H9 (cell line): ENCODE measurements at regions not wholly inside any gene's neighbourhood (a gene's known extent, or its start where the extent isn't known, plus 50 kb on each side); places are given as distances from the start of the nearest gene placed in this dataset.

Experiments
- DNase-seq: peaks from one replicate; pipeline ENCODE4 v3.0.0-alpha.2; 2017
- H2AFZ ChIP-seq: one replicate; pipeline ENCODE4 v1.6.1; 2013; ENCODE audit warnings: mild to moderate bottlenecking, low read length, control low read depth, moderate library complexity
- H2AK5ac ChIP-seq: 2 replicates; pipeline ENCODE4 v1.6.1; 2013; ENCODE audit warnings: low read length, control low read depth, mixed read lengths; ENCODE audit not compliant: insufficient read length
- H2BK120ac ChIP-seq: one replicate; pipeline ENCODE4 v1.6.1; 2013; ENCODE audit warnings: low read depth, mild to moderate bottlenecking, low read length, control low read depth, inconsistent platforms; ENCODE audit not compliant: poor library complexity, severe bottlenecking
- H2BK12ac ChIP-seq: 2 replicates; pipeline ENCODE4 v1.6.1; 2013; ENCODE audit warnings: low read length, control low read depth, mixed read lengths, low read depth; ENCODE audit not compliant: insufficient read length
- H2BK15ac ChIP-seq: 2 replicates; pipeline ENCODE4 v1.6.1; 2013; ENCODE audit warnings: low read depth, low read length, control low read depth
- H2BK20ac ChIP-seq: one replicate; pipeline ENCODE4 v1.6.1; 2013; ENCODE audit warnings: low read depth, mild to moderate bottlenecking, low read length, control low read depth, inconsistent platforms; ENCODE audit not compliant: poor library complexity, severe bottlenecking
- H2BK5ac ChIP-seq: 2 replicates; pipeline ENCODE4 v1.6.1; 2013; ENCODE audit warnings: low read length, control low read depth, mixed read lengths; ENCODE audit not compliant: insufficient read length
- H3K14ac ChIP-seq: 2 replicates; pipeline ENCODE4 v1.6.1; 2013; ENCODE audit warnings: low read length, control low read depth; ENCODE audit not compliant: insufficient read depth
- H3K18ac ChIP-seq: 2 replicates; pipeline ENCODE4 v1.6.1; 2013; ENCODE audit warnings: low read depth, mild to moderate bottlenecking, mixed read lengths, low read length, control low read depth; ENCODE audit not compliant: insufficient read length
- H3K23ac ChIP-seq: 2 replicates; pipeline ENCODE4 v1.6.1; 2013; ENCODE audit warnings: low read length, control low read depth, mixed read lengths, low read depth; ENCODE audit not compliant: insufficient read length
- H3K23me2 ChIP-seq: 2 replicates; pipeline ENCODE4 v1.6.1; 2013; ENCODE audit warnings: low read depth, mild to moderate bottlenecking, mixed read lengths, low read length, control low read depth; ENCODE audit not compliant: insufficient read length, poor library complexity, severe bottlenecking
- H3K27ac ChIP-seq: 2 replicates; pipeline ENCODE4 v1.5.1; 2013; ENCODE audit warnings: low read length, control low read depth, mixed read lengths, low read depth; ENCODE audit not compliant: insufficient read length
- H3K27me3 ChIP-seq: 2 replicates; pipeline ENCODE4 v1.6.1; 2013; ENCODE audit warnings: low read length, control low read depth, inconsistent platforms; ENCODE audit not compliant: insufficient read depth
- H3K4ac ChIP-seq: 2 replicates; pipeline ENCODE4 v1.6.1; 2013; ENCODE audit warnings: low read depth, mild to moderate bottlenecking, control low read depth, inconsistent platforms, low read length, moderate library complexity
- H3K4me1 ChIP-seq: 2 replicates; pipeline ENCODE4 v1.6.1; 2013; ENCODE audit warnings: low read length, control low read depth, inconsistent platforms; ENCODE audit not compliant: insufficient read depth
- H3K4me2 ChIP-seq: 2 replicates; pipeline ENCODE4 v1.6.1; 2013; ENCODE audit warnings: low read length, control low read depth, mixed read lengths; ENCODE audit not compliant: insufficient read length, insufficient read depth
- H3K56ac ChIP-seq: 2 replicates; pipeline ENCODE4 v1.6.1; 2013; ENCODE audit warnings: low read depth, mild to moderate bottlenecking, mixed read lengths, low read length, control low read depth; ENCODE audit not compliant: insufficient read length
- H3K79me1 ChIP-seq: 2 replicates; pipeline ENCODE4 v1.6.1; 2013; ENCODE audit warnings: low read depth, mild to moderate bottlenecking, moderate library complexity, low read length, control low read depth, inconsistent platforms; ENCODE audit not compliant: insufficient read depth, poor library complexity, severe bottlenecking
- H3K79me2 ChIP-seq: 2 replicates; pipeline ENCODE4 v1.6.1; 2013; ENCODE audit warnings: low read length, control low read depth, inconsistent platforms; ENCODE audit not compliant: insufficient read depth
- H3K9ac ChIP-seq: 2 replicates; pipeline ENCODE4 v1.6.1; 2013; ENCODE audit warnings: low read length, control low read depth, mixed read lengths; ENCODE audit not compliant: insufficient read length; ENCODE audit errors: extremely low read depth
- H3K9me3 ChIP-seq: one replicate; pipeline ENCODE4 v1.6.1; 2013; ENCODE audit warnings: low read depth, low read length, inconsistent platforms; ENCODE audit not compliant: control insufficient read depth
- H3T11ph ChIP-seq: one replicate; pipeline ENCODE4 v1.6.1; 2013; ENCODE audit warnings: mild to moderate bottlenecking, low read length, control low read depth, inconsistent platforms
- H4K20me1 ChIP-seq: one replicate; pipeline ENCODE4 v1.6.1; 2013; ENCODE audit not compliant: control insufficient read depth, insufficient read length, insufficient read depth
- H4K5ac ChIP-seq: 2 replicates; pipeline ENCODE4 v1.6.1; 2013; ENCODE audit warnings: low read depth, mild to moderate bottlenecking, mixed read lengths, low read length, control low read depth; ENCODE audit not compliant: insufficient read length
- H4K8ac ChIP-seq: replicated peaks from 2 replicates; pipeline ENCODE4 v1.6.1; 2013; ENCODE audit warnings: low read length, control low read depth, mixed read lengths, low read depth; ENCODE audit not compliant: insufficient read length
- H4K91ac ChIP-seq: 2 replicates; pipeline ENCODE4 v1.6.1; 2013; ENCODE audit warnings: low read depth, mild to moderate bottlenecking, moderate library complexity, mixed read lengths, low read length, control low read depth; ENCODE audit not compliant: insufficient read length
- H3K27ac Mint-ChIP-seq, 3 experiments: 2 replicates in 2 of 3; 3 replicates in 1 of 3; pipeline ENCODE4 v1.8.0; 2020 to 2021; ENCODE audit warnings: mixed read lengths in 3 of 3, mild to moderate bottlenecking in 1 of 3, moderate library complexity in 1 of 3
- H3K27me3 Mint-ChIP-seq: 2 replicates; pipeline ENCODE4 v1.8.0; 2021; ENCODE audit warnings: low read depth, mild to moderate bottlenecking, moderate library complexity, mixed read lengths
- H3K36me3 Mint-ChIP-seq, 3 experiments: 2 replicates in 2 of 3; 3 replicates in 1 of 3; pipeline ENCODE4 v1.8.0; 2020 to 2021; ENCODE audit warnings: low read depth in 3 of 3, mixed read lengths in 3 of 3; ENCODE audit not compliant: insufficient read depth in 1 of 3
- H3K4me1 Mint-ChIP-seq, 2 experiments: 2 replicates each; pipeline ENCODE4 v1.8.0; 2020; ENCODE audit warnings: mixed read lengths in 2 of 2
- H3K4me3 Mint-ChIP-seq, 2 experiments: 2 replicates in 1 of 2; 3 replicates in 1 of 2; pipeline ENCODE4 v1.8.0; 2020 to 2021; ENCODE audit warnings: mild to moderate bottlenecking in 2 of 2, mixed read lengths in 2 of 2, moderate library complexity in 1 of 2
- H3K9me3 Mint-ChIP-seq, 2 experiments: 2 replicates in 1 of 2; 3 replicates in 1 of 2; pipeline ENCODE4 v1.8.0; 2020; ENCODE audit warnings: mild to moderate bottlenecking in 2 of 2, mixed read lengths in 2 of 2, moderate library complexity in 1 of 2
- WGBS: extraction: QIAGEN DNeasy Blood & Tissue Kit; methylation state at CpG from one replicate; pipeline ENCODE4 v1.1.7; 2013; ENCODE audit warnings: missing lambda C conversion rate, low lambda C conversion rate, mixed read lengths; ENCODE audit not compliant: insufficient read length; ENCODE audit errors: extremely low coverage; 5-methylcytosine and 5-hydroxymethylcytosine counted together
- TF ChIP-seq, protein P1 (sequence below): fragments of 200-600 bp; sonication (generic); conservative IDR thresholded peaks from 3 replicates; pipeline ENCODE4 v1.8.0; 2021; ENCODE audit warnings: antibody characterized with exemption, mild to moderate bottlenecking

DNA sequence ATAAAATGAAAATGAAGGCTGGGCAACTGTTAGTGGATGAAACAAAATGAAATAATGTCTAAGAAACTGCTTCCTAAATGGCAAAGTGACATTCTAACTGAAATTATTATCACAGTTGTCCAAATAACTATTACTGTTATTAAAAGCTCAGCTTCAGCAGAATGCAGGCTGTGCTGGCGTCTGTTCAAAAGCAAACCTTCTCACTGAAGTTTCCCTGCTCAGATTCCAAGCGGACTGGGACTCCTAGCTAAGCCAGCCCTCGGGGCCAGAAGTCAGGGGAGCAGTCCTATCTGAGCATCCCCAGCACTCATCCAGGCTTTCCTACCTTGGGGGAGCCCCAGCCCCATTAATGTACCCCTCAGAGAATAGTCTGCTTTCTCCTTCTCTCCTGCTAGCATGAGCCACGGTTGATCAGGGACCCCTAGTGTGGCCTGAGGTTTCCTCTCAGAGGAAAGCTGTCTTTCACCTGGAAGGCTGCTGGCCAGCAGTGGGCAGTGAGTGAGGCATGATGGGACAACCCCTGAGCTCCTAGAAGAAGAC, 1167.3 kb downstream of the TBC1D22A start:
- H3K4me2 ChIP-seq = no peak overlapping the region
- H3K79me2 ChIP-seq = no peaks in the 10 kb centered on the region
- Mint-ChIP-seq H3K9me3 (peaks cover 26 to 90% of the 10 kb centered on the region in 2 experiments), H3K27ac (no peak overlapping the region), H3K4me1 (no peaks in the 10 kb centered on the region), H3K4me3 (no peak overlapping the region), H3K36me3 (peaks cover 1 to 18% (median 2%) of the 10 kb centered on the region in 3 experiments; a peak in 4 of 7 replicates), H3K27me3 (peaks cover 1% of the 10 kb centered on the region)
- peaks cover 10% of the 10 kb centered on the region for H3K9me3 ChIP-seq
- no CpG with 5 or more reads among the region's 4 CpGs for WGBS
- TF ChIP-seq, protein P1, sequence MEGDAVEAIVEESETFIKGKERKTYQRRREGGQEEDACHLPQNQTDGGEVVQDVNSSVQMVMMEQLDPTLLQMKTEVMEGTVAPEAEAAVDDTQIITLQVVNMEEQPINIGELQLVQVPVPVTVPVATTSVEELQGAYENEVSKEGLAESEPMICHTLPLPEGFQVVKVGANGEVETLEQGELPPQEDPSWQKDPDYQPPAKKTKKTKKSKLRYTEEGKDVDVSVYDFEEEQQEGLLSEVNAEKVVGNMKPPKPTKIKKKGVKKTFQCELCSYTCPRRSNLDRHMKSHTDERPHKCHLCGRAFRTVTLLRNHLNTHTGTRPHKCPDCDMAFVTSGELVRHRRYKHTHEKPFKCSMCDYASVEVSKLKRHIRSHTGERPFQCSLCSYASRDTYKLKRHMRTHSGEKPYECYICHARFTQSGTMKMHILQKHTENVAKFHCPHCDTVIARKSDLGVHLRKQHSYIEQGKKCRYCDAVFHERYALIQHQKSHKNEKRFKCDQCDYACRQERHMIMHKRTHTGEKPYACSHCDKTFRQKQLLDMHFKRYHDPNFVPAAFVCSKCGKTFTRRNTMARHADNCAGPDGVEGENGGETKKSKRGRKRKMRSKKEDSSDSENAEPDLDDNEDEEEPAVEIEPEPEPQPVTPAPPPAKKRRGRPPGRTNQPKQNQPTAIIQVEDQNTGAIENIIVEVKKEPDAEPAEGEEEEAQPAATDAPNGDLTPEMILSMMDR = no peak
- no peak overlapping the region for H2BK15ac ChIP-seq
- H3K56ac ChIP-seq = no peak overlapping the region
- no peak overlapping the region for H4K91ac ChIP-seq
- no peak overlapping the region for H3K23ac ChIP-seq
- no peaks in the 10 kb centered on the region for H3K4me1 ChIP-seq
- no peaks in the 10 kb centered on the region for H3K79me1 ChIP-seq
- DNase-seq = no peak
- no peak overlapping the region for H4K5ac ChIP-seq
- no peaks in the 10 kb centered on the region for H4K20me1 ChIP-seq
- no peaks in the 10 kb centered on the region for H3K23me2 ChIP-seq
- H2BK5ac ChIP-seq = no peak overlapping the region
- no peak overlapping the region for H3K18ac ChIP-seq
- no peak overlapping the region for H3K27ac ChIP-seq
- no peak overlapping the region for H2AFZ ChIP-seq
- no peak overlapping the region for H3K9ac ChIP-seq
- H3K27me3 ChIP-seq = no peaks in the 10 kb centered on the region
- no peak overlapping the region for H2BK20ac ChIP-seq
- H3K4ac ChIP-seq = no peak overlapping the region
- H2BK12ac ChIP-seq = no peak overlapping the region
- H3T11ph ChIP-seq = no peak overlapping the region
- H2AK5ac ChIP-seq = no peak overlapping the region
- no peak overlapping the region for H4K8ac ChIP-seq
- H2BK120ac ChIP-seq = no peak overlapping the region
- no peak overlapping the region for H3K14ac ChIP-seq
